Esophagus mucosa (tissue), 1 donor: ENCODE measurements at regions not wholly inside any gene's neighbourhood (a gene's known extent, or its start where the extent isn't known, plus 50 kb on each side); places are given as distances from the start of the nearest gene placed in this dataset.

Experiments
- ATAC-seq: fragments of 200-7000 bp; cut with Tn5 transposase; one replicate; pipeline ENCODE4 v1.9.1; 2020
- donor health status: DM: yes; HTN: yes; CAD: no.

- ATAC-seq = peak; percentile 55
Observed at GRCh38 chrX:145002771-145003170, 244.5 kb upstream of the SPANXN1 start.

GRCh38 chrX:145003443-145003842, 243.9 kb upstream of the SPANXN1 start:
- ATAC-seq = peak; percentile 65

GRCh38 chrX:145041486-145041885, 205.8 kb upstream of the SPANXN1 start:
- ATAC-seq = no peak

- no peak for ATAC-seq
Observed at GRCh38 chrX:145068450-145068849, 178.9 kb upstream of the SPANXN1 start.

GRCh38 chrX:145099204-145099603, 148.1 kb upstream of the SPANXN1 start:
- no peak for ATAC-seq
